ENCODE measurements at regions not wholly inside any gene's neighbourhood (a gene's known extent, or its start where the extent isn't known, plus 50 kb on each side); places are given as distances from the start of the nearest gene placed in this dataset.

GRCh38 chr2:126972279-126972626, 73.6 kb downstream of the TEX51 start:
- TF ChIP-seq CTCF (IDR thresholded peaks at IDR 0.05) (peak in 1 of 4 experiments; percentile 22), POLR2AphosphoS5 (IDR thresholded peaks at IDR 0.05) (no peak), POLR2A (IDR thresholded peaks at IDR 0.05) (no peak)

All from sigmoid colon (tissue), 4 donors.